ENCODE measurements at regions not wholly inside any gene's neighbourhood (a gene's known extent, or its start where the extent isn't known, plus 50 kb on each side); places are given as distances from the start of the nearest gene placed in this dataset.
A peak's percentile ranks its signal among the peaks of the same experiment; 100 is the strongest.

DNA sequence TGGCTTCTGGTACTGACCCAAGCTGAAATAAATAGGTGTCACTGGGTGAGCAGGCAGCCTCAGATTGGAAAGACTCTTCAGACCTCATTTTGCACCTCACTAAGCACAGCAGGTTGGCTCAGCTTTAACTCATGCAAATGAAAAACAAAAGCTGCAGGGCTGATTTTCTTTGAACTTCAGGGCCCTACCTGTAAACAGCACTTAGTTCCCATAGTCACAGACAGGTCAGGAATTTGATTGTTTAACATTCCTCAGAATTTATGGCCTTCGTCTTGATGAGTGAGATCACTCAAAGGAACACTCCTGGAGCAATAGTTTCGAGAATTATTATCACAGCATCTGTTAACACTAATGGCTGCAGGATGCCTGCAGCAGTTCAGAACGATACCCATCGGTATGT, 718.5 kb downstream of the EFNB2 start (continued):
- TF ChIP-seq, protein P1, sequence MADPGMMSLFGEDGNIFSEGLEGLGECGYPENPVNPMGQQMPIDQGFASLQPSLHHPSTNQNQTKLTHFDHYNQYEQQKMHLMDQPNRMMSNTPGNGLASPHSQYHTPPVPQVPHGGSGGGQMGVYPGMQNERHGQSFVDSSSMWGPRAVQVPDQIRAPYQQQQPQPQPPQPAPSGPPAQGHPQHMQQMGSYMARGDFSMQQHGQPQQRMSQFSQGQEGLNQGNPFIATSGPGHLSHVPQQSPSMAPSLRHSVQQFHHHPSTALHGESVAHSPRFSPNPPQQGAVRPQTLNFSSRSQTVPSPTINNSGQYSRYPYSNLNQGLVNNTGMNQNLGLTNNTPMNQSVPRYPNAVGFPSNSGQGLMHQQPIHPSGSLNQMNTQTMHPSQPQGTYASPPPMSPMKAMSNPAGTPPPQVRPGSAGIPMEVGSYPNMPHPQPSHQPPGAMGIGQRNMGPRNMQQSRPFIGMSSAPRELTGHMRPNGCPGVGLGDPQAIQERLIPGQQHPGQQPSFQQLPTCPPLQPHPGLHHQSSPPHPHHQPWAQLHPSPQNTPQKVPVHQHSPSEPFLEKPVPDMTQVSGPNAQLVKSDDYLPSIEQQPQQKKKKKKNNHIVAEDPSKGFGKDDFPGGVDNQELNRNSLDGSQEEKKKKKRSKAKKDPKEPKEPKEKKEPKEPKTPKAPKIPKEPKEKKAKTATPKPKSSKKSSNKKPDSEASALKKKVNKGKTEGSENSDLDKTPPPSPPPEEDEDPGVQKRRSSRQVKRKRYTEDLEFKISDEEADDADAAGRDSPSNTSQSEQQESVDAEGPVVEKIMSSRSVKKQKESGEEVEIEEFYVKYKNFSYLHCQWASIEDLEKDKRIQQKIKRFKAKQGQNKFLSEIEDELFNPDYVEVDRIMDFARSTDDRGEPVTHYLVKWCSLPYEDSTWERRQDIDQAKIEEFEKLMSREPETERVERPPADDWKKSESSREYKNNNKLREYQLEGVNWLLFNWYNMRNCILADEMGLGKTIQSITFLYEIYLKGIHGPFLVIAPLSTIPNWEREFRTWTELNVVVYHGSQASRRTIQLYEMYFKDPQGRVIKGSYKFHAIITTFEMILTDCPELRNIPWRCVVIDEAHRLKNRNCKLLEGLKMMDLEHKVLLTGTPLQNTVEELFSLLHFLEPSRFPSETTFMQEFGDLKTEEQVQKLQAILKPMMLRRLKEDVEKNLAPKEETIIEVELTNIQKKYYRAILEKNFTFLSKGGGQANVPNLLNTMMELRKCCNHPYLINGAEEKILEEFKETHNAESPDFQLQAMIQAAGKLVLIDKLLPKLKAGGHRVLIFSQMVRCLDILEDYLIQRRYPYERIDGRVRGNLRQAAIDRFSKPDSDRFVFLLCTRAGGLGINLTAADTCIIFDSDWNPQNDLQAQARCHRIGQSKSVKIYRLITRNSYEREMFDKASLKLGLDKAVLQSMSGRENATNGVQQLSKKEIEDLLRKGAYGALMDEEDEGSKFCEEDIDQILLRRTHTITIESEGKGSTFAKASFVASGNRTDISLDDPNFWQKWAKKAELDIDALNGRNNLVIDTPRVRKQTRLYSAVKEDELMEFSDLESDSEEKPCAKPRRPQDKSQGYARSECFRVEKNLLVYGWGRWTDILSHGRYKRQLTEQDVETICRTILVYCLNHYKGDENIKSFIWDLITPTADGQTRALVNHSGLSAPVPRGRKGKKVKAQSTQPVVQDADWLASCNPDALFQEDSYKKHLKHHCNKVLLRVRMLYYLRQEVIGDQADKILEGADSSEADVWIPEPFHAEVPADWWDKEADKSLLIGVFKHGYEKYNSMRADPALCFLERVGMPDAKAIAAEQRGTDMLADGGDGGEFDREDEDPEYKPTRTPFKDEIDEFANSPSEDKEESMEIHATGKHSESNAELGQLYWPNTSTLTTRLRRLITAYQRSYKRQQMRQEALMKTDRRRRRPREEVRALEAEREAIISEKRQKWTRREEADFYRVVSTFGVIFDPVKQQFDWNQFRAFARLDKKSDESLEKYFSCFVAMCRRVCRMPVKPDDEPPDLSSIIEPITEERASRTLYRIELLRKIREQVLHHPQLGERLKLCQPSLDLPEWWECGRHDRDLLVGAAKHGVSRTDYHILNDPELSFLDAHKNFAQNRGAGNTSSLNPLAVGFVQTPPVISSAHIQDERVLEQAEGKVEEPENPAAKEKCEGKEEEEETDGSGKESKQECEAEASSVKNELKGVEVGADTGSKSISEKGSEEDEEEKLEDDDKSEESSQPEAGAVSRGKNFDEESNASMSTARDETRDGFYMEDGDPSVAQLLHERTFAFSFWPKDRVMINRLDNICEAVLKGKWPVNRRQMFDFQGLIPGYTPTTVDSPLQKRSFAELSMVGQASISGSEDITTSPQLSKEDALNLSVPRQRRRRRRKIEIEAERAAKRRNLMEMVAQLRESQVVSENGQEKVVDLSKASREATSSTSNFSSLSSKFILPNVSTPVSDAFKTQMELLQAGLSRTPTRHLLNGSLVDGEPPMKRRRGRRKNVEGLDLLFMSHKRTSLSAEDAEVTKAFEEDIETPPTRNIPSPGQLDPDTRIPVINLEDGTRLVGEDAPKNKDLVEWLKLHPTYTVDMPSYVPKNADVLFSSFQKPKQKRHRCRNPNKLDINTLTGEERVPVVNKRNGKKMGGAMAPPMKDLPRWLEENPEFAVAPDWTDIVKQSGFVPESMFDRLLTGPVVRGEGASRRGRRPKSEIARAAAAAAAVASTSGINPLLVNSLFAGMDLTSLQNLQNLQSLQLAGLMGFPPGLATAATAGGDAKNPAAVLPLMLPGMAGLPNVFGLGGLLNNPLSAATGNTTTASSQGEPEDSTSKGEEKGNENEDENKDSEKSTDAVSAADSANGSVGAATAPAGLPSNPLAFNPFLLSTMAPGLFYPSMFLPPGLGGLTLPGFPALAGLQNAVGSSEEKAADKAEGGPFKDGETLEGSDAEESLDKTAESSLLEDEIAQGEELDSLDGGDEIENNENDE (IDR thresholded peaks at IDR 0.05; ENCODE audit: insufficient replicate concordance, low read length), result no peak
- 0 out of 2 replicates have a peak, but pooled peaks have one; percentile 26 for TF ChIP-seq EGR1 (IDR thresholded peaks at IDR 0.05; ENCODE audit: borderline replicate concordance, low read depth, low read length)
- no peak for TF ChIP-seq GTF2F1 (IDR thresholded peaks at IDR 0.05; ENCODE audit: borderline replicate concordance, low read depth, low read length)
- TF ChIP-seq TCF12 (IDR thresholded peaks at IDR 0.05; ENCODE audit: low read depth, low read length), result peak; percentile 81; the same call in 1 of the 2 replicates
- 0 out of 2 replicates have a peak, but pooled peaks have one; percentile 66 for TF ChIP-seq POU5F1 (IDR thresholded peaks at IDR 0.05; ENCODE audit: low read depth, low read length)
- no peak; the same call in 1 of the 2 replicates for TF ChIP-seq CHD2 (IDR thresholded peaks at IDR 0.05; ENCODE audit: low read length)
- peak; percentile 95 for TF ChIP-seq TEAD4 (IDR thresholded peaks at IDR 0.05; ENCODE audit: low read depth, low read length)
- TF ChIP-seq BCL11A (IDR thresholded peaks at IDR 0.05; ENCODE audit: low read depth in 2 of 2, low read length in 2 of 2), result peak; percentile 79
- TF ChIP-seq JUN (IDR thresholded peaks at IDR 0.05; ENCODE audit: low read depth, low read length), result no peak
- no peak for TF ChIP-seq NRF1 (IDR thresholded peaks at IDR 0.05; ENCODE audit: low read depth, low read length)
- TF ChIP-seq, protein P2, sequence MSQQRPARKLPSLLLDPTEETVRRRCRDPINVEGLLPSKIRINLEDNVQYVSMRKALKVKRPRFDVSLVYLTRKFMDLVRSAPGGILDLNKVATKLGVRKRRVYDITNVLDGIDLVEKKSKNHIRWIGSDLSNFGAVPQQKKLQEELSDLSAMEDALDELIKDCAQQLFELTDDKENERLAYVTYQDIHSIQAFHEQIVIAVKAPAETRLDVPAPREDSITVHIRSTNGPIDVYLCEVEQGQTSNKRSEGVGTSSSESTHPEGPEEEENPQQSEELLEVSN (IDR thresholded peaks at IDR 0.05), result no peak
- peak; percentile 89 for TF ChIP-seq SP1 (IDR thresholded peaks at IDR 0.05; ENCODE audit: low read depth, low read length)
